Endodermal cell (in vitro differentiated cells): ENCODE measurements at regions not wholly inside any gene's neighbourhood (a gene's known extent, or its start where the extent isn't known, plus 50 kb on each side); places are given as distances from the start of the nearest gene placed in this dataset.
"Not testable (repeated sequence)": the region's sequence is repeated elsewhere in the genome, so short reads cannot be mapped to it uniquely, and the experiment has no call there.

Experiments used
- DNase-seq: peaks from one replicate; pipeline ENCODE4 v3.0.0-alpha.2; 2017
- H3K27ac ChIP-seq: 2 replicates; pipeline ENCODE4 v1.5.1; 2013; ENCODE audit warnings: mild to moderate bottlenecking, low read depth, low read length, moderate library complexity
- H3K27me3 ChIP-seq: 2 replicates; pipeline ENCODE4 v1.6.1; 2013; ENCODE audit warnings: mild to moderate bottlenecking, low read length, moderate library complexity; ENCODE audit not compliant: insufficient read depth, control insufficient read depth, poor library complexity, severe bottlenecking
- H3K36me3 ChIP-seq: 2 replicates; pipeline ENCODE4 v1.7.0; 2013; ENCODE audit warnings: mild to moderate bottlenecking, low read length, moderate library complexity; ENCODE audit not compliant: control insufficient read depth, insufficient read depth
- H3K4me1 ChIP-seq: one replicate; pipeline ENCODE4 v1.7.0; 2013; ENCODE audit warnings: low read length; ENCODE audit not compliant: control insufficient read depth, insufficient read depth
- H3K4me3 ChIP-seq: 2 replicates; pipeline ENCODE4 v1.5.1; 2013; ENCODE audit warnings: mild to moderate bottlenecking, low read length, moderate library complexity
- H3K9ac ChIP-seq: 2 replicates; pipeline ENCODE4 v1.6.1; 2013; ENCODE audit warnings: mild to moderate bottlenecking, low read length, moderate library complexity; ENCODE audit not compliant: poor library complexity, severe bottlenecking; ENCODE audit errors: extremely low read depth
- H3K9me3 ChIP-seq: 2 replicates; pipeline ENCODE4 v1.6.1; 2013; ENCODE audit warnings: mild to moderate bottlenecking, low read length, moderate library complexity; ENCODE audit not compliant: control insufficient read depth
- H3K27ac Mint-ChIP-seq: 2 replicates; pipeline ENCODE4 v1.8.0; 2020; ENCODE audit warnings: mixed read lengths
- H3K27me3 Mint-ChIP-seq: 2 replicates; pipeline ENCODE4 v1.8.0; 2021; ENCODE audit warnings: mild to moderate bottlenecking, mixed read lengths; ENCODE audit not compliant: insufficient read depth
- H3K36me3 Mint-ChIP-seq: 2 replicates; pipeline ENCODE4 v1.8.0; 2020; ENCODE audit warnings: low read depth, mixed read lengths
- H3K4me1 Mint-ChIP-seq: 2 replicates; pipeline ENCODE4 v1.8.0; 2020; ENCODE audit warnings: mixed read lengths
- H3K4me3 Mint-ChIP-seq: 2 replicates; pipeline ENCODE4 v1.8.0; 2020; ENCODE audit warnings: mild to moderate bottlenecking, moderate library complexity, mixed read lengths
- H3K9me3 Mint-ChIP-seq: 2 replicates; pipeline ENCODE4 v1.8.0; 2020; ENCODE audit warnings: mild to moderate bottlenecking, mixed read lengths
- whole genome bisulfite sequencing, 2 experiments: methylation state at CpG; one replicate each; pipeline versions ENCODE4 v1.1.5 to v1.1.7; 2013; ENCODE audit warnings: missing lambda C conversion rate in 2 of 2, mixed read lengths in 1 of 2; ENCODE audit not compliant: insufficient coverage in 1 of 2, insufficient read length in 1 of 2; 5-methylcytosine and 5-hydroxymethylcytosine counted together
- TF ChIP-seq, protein P1 (sequence below): fragments of 200-600 bp; sonication (generic); conservative IDR thresholded peaks from 2 replicates; pipeline ENCODE4 v1.5.0; 2021; ENCODE audit warnings: antibody characterized with exemption, mild to moderate bottlenecking

DNA sequence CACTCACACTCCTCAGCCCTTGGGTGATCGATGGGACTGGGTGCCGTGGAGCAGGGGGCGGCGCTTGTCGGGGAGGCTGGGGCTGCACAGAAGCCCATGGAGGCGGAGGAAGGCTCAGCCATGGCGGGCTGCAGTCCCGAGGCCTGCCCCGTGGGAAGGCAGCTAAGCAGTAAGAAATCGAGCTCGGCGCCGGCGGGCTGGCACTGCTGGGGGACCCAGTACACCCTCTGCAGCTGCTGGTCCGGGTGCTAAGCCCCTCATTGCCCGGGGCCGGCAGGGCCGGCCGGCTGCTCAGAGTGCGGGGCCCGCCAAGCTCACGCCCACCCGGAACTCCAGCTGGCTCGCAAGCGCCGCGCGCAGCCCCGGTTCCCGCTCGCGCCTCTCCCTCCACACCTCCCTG, 942.6 kb downstream of the C4orf33 start:
- not testable (repeated sequence) for H3K36me3 ChIP-seq, H3K4me3 Mint-ChIP-seq, H3K27ac ChIP-seq, H3K4me3 ChIP-seq, H3K27ac Mint-ChIP-seq, H3K9ac ChIP-seq, H3K27me3 ChIP-seq, H3K4me1 Mint-ChIP-seq, H3K27me3 Mint-ChIP-seq, H3K4me1 ChIP-seq, DNase-seq
- Mint-ChIP-seq H3K9me3 (peaks cover 15% of the 10 kb centered on the region), H3K36me3 (peaks cover 11% of the 10 kb centered on the region)
- peaks cover 13% of the 10 kb centered on the region for H3K9me3 ChIP-seq
- 94 to 98% methylated on average over 3 to 32 of the region's 32 CpGs for WGBS, 2 experiments

DNA sequence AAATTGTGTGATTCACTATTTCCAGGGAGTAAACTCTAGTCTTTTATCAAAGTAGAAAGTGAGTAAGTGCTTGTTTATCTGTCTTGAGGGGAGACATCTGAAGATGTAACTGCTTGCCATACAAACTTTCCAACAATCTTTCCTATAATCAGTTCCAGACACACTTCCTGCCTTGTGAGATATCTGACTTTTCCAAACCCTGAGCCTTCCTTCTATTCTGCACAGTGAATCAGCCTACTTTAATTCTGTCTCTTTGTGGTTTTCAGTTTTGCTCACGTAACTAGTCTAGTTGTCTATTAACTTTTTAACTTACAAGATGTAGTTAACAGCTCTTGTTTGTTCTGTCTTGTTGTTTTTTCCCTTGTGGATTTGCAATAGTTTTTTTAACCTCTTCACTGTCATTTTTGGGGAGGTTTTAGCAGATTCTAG, 947.8 kb downstream of the C4orf33 start:
- Histone ChIP-seq H3K27me3 (no peaks in the 10 kb centered on the region), H3K36me3 (no peaks in the 10 kb centered on the region), H3K4me3 (no peak overlapping the region), H3K27ac (no peak overlapping the region), H3K4me1 (no peaks in the 10 kb centered on the region), H3K9ac (no peak overlapping the region), H3K9me3 (no peaks in the 10 kb centered on the region)
- Mint-ChIP-seq H3K4me3 (no peak overlapping the region), H3K36me3 (no peaks in the 10 kb centered on the region), H3K27ac (no peak overlapping the region), H3K9me3 (peaks cover 5% of the 10 kb centered on the region), H3K4me1 (peaks cover 17% of the 10 kb centered on the region), H3K27me3 (no peaks in the 10 kb centered on the region)
- 92% methylated on average over 1 of the region's 1 CpG; no CpG with 5 or more reads in 1 of the 2 experiments for WGBS, 2 experiments
- no peak for DNase-seq
- TF ChIP-seq, protein P1, sequence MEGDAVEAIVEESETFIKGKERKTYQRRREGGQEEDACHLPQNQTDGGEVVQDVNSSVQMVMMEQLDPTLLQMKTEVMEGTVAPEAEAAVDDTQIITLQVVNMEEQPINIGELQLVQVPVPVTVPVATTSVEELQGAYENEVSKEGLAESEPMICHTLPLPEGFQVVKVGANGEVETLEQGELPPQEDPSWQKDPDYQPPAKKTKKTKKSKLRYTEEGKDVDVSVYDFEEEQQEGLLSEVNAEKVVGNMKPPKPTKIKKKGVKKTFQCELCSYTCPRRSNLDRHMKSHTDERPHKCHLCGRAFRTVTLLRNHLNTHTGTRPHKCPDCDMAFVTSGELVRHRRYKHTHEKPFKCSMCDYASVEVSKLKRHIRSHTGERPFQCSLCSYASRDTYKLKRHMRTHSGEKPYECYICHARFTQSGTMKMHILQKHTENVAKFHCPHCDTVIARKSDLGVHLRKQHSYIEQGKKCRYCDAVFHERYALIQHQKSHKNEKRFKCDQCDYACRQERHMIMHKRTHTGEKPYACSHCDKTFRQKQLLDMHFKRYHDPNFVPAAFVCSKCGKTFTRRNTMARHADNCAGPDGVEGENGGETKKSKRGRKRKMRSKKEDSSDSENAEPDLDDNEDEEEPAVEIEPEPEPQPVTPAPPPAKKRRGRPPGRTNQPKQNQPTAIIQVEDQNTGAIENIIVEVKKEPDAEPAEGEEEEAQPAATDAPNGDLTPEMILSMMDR, result no peak

DNA sequence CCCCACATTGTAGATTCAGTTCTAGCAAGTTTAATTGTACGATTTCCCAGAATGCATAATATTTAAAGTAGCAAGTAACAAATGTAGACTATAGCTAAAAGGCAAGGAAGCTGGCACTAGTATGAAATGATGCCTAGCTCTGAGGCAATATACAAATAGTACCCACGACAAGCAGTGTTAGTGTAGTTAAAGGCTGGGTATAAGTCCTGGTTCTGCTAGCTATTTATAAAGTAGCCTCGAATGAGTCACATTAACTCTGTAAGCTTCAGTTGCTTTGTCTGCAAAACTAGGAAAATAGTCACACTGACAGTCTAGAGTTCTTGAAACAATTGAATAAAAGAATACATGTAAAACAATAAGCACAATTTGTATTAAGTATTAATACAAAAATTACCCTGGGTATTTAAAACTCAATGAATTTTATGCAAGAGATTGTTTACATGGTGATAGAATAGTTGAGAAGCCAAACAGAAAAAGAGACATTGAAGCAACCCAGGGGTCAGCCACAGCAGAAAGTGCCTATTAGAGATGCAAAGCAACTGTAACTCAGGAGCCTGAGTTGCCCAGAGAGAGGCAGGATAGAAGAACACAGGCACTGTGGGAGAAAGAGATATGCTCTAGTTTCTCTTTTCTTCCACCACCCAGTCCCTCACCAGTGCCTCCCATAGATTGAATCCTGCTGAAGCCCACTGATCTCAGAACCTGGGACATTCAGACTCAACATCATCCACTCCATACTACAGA, 949.0 kb downstream of the C4orf33 start:
- peaks cover 2% of the 10 kb centered on the region for H3K9me3 Mint-ChIP-seq
- Histone ChIP-seq H3K4me1 (no peaks in the 10 kb centered on the region), H3K4me3 (no peak overlapping the region), H3K27me3 (no peaks in the 10 kb centered on the region), H3K9ac (no peak overlapping the region), H3K36me3 (no peaks in the 10 kb centered on the region), H3K27ac (no peak overlapping the region), H3K9me3 (no peaks in the 10 kb centered on the region)
- H3K27me3 Mint-ChIP-seq, result no peaks in the 10 kb centered on the region
- WGBS, 2 experiments, result 79 to 91% methylated on average over 2 to 3 of the region's 3 CpGs
- no peaks in the 10 kb centered on the region for H3K36me3 Mint-ChIP-seq
- peak overlapping the region; percentile 3 for H3K27ac Mint-ChIP-seq
- no peak overlapping the region for H3K4me3 Mint-ChIP-seq
- peaks cover 17% of the 10 kb centered on the region for H3K4me1 Mint-ChIP-seq
- TF ChIP-seq, protein P1, result no peak
- DNase-seq, result no peak
